Inflammatory macrophage treated with lipopolysaccharide for 1 hour (primary cell): ENCODE measurements at regions not wholly inside any gene's neighbourhood (a gene's known extent, or its start where the extent isn't known, plus 50 kb on each side); places are given as distances from the start of the nearest gene placed in this dataset.
"Not testable (repeated sequence)": the region's sequence is repeated elsewhere in the genome, so short reads cannot be mapped to it uniquely, and the experiment has no call there.

ENCODE experiments used
- DNase-seq, 2 donors: peaks; one replicate each; pipeline ENCODE4 v3.0.0-alpha.2; 2020 to 2022

DNA sequence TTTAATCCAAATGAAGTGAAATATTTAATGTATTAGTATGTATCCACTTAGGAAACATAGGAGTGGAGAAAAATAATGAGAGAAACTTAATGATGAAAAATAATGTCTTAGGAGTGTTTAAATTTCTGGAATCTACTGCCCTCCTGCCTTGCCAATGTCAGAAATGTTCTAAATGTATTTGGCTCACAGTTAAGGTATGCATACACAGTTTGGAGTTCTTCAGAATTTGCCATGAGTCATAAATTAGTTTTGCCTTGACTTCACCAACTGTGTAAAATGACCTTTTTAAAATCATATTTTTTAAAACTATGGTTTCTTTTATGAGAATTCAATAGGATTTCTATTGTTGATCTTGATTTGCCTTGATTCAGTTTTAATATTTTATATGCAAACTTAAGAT is 191.7 kb upstream of the HSF2 start:
- no peak for DNase-seq

DNA sequence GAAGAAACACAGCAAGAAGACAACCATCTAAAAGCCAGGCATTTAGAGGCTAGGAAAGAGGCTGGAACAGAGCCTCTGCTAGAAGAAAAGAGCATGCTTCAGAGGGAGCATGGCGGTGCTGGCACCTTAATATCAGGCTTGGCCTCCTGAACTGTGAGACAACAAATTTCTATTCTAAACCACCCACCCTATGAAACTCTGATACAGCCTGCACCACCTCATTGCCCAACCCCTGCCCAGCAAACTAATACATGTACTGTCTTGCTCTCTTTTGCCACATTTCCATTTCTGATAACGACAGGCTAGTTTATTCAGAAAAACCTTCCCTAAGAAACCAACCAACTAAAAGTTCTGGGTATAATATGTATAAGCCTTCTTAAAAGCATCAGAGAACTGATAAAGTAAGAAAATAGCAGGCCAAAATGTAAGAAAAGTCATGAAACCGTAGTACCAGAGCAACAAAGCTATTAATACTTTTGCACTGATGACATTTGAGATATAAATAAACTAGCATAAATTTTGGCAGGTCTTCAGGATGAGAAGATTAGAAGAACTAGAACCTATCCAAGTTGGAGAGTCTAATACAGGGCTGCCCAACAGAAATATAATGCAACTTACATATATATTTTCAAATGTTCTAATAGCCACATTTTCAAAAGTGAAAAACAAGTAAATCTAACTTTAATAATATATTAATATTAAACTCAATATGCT is 184.7 kb upstream of the HSF2 start:
- no peak for DNase-seq

DNA sequence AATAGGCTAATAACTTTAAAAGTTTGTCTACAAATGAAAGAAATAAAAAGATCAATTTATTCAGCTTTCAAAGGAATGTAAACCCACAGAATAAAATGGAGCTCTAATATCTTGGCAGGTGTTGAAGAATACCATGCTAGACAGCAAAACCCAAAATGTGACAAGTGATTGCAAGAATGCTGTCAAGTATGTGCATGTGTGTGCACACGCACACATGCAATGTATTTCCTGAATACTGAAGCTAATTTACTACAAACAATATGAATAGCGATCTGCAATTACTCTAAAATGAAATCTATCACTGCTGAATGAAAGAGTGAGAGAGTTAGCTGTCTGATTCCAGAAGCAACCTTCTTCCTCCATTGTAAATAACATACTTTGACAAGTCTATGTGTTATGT is 179.2 kb upstream of the HSF2 start:
- no peak for DNase-seq

DNA sequence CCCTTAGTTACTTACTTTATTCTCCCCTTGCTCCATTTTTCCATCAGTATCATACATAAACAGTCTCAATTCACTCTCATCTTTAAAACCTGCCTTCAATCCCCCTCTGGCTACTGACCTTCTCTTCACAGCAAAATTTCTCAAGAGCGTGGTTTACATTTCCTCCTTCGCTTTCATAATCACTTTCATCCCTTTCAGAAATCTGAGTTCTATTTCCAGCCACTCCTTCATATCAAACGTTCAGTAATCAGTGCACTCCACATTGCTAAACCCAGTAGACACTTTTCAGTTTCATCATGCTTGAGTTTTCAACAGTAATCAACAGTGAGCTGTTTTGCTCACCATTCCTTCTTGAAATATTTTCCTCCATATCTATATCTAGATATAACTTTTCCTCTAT is 176.7 kb upstream of the HSF2 start:
- DNase-seq, result no peak

DNA sequence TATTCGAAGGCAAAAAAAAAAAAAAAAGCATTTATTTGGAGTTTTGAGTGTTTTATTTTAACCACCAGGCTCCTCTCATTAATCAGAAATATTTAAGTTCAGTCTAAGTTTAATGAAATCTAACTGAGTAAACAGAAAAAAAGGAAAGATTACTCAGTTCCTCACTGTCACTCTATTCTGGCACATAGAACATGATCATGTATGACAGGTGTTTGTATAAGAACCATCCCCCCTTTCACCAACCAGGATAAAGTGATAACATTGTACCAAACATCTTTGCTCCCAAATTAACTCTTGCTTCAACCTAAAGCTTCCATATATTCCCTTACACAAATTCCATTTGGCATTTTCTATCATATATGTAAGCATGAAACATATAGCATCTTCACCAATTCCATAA is 176.2 kb upstream of the HSF2 start:
- no peak for DNase-seq

DNA sequence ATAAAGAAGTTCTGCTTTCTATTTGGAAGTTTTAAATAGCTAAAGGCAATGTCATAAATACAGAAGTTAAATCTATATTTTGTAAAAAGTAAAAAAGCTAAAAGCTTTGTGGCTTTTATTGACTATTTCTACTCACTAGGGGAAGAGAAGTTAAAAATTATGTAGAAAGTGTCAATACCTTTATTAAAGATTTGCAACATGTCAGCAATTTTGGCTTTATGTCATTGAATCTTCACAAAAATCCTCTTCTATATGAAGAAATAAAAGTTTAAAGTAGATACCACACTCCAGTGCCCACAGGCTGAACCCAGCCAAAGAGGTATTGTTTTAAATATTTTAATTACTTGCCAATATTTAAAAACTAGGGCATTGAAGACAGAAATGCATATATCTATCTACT is 160.6 kb upstream of the HSF2 start:
- DNase-seq, result no peak

DNA sequence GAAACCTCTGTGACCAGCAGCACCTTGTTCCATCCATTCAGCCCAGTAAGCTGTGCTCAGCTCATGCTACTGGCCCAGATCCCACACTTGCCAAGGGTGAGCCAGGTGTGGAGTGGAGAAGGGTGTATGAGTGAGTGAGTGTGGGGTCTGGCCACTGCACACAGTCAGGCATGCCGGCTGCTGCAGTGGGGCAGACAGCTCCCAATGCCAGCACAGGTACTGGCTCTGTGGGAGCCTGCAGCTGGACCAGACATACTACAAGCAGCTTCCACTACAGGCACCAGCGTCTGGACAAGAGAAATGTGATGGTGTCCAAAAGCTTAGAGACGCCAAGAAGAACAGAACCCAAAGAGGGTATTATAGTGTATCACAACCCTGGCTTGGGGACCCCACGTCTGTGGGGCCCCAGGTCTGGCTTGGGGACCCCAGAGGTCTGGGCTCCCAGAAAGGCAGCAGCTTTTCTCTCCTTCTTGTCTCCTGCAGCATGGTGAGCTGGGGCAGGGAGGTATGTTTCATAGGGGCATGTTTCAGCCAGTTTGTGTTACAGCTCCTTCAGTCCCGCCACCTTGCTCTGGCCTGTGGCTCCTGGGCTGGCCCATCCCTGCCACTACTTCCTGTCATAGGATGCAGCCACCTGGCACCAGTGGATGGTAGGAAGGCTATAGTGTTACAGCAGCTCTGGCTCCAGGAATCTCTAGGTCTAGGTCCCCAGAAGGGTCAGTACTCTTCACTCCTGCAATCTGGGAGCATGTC is 152.4 kb upstream of the HSF2 start:
- no peak for DNase-seq

DNA sequence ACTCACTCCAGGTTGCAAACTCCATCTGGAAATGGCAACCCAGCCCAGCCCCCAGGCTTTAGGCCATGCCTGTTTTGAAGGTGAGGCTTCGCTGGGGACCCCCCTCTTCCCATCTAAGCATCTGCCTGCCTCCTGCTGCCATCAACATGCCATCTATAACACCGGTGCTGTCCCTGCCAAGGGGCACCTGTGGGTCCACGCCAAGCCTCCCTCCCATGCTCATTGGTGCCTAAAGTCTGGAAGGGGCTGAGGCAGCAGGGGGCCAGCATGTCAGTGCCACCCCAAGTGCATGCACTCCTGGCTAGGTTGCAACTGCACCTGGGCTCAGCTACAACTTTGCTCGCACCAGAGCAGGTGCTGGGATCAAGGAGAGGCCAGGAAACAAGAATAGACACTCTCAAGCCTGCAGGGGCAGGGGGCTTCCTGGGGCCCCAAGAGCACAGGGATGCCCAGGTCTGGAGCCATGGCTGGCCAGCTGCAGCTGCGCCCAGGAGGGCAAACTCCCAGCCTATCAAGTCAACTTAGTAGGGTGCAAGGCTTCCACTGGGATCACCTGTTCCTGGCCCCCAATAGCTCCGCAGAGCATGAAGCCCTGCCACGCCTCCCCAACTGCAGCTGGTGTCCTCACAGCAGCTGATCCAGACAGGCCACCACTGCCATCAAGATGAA is 151.3 kb upstream of the HSF2 start:
- DNase-seq, result no peak

DNA sequence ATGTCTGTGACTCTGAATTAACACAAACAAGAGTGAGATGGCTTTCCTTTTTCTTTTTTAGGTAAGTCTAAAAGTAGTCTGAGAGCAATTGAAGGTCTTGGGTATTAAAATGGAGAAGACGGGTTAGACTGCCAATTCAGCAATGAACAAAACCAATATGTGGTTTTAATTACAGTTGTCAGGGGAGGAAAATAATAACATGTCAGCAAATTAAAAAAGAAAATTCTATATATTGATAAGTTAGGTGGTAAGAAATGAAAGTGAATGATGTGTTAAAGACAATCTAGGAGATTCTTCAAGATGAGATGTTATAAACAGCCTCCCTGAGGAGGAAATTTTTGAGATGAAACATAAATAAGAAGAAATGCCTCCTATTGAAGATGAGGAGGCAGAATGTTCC is 150.6 kb upstream of the HSF2 start:
- no peak for DNase-seq

DNA sequence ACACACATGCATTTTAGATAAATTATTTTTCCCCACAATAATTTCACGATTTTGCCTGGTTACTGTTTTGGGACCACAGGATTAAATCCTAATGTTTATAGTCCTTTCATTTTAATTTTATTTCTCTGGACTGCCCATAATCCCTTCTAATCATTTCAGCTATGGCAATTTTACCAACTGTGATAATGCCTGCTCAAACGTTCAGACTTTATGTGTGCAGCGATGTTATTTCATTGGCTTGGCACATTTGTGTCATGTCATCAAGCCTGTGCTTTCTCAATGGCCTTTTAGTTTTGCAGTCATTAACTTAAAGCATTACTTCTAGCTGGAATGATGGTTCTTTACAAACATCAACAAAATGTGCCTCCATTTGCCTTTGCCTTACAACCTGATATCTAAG is 140.6 kb upstream of the HSF2 start:
- no peak for DNase-seq

DNA sequence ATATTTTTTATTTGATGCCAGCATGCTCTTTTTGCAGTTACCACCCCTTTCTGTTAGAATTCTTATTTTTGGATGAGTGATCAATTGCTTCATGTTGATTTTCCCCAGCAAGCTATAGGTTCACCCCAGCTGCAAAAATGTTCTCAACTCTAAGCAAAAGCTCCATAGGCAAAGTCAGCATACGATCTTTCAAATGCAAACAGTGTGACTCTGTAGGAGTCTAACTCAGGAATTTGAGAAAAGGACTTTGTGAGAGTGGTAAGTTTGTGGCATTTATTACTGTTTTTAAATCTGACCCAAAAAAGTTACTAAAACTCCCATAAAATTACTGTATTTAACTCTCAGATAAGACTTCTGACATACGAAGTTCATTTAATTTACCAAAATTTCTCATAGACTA is 134.9 kb upstream of the HSF2 start:
- DNase-seq, result no peak

DNA sequence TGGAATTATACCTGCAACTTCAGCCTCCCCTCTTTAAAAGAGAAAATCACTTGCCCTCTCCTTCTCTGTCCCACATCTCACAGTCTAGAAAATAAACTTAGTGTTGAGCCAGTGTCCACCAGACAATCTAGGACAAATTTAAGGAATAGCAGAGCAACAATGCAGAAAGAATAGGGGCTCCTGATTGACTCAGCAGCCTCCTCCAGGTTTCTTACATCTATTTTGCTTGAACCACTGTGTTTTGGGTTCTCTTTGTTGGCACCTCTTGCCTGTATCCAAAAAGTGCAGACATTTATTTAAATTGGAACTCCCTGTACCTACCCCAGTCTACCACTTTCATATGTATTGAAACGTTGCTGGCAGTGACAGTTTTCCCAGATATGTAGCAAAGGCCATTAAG is 133.7 kb upstream of the HSF2 start:
- DNase-seq, result no peak

DNA sequence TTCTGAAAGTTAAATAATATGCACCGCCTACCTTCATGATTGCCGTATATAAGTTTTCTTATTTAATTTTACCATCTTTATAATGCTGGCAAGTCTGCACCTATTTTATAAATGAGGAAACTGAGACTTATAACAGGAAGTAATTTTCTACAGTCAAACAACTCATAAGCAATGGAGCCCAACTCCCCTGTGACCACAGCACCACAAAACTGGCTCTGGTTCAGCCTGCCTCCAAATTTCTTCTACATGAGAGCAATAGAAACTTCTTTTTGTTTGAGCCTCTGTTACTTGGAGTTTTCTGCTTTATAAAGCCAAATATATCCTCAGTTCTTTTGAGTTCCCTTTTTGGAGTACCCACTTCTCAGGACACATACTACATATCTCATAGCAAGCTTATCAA is 131.1 kb upstream of the HSF2 start:
- no peak for DNase-seq

DNA sequence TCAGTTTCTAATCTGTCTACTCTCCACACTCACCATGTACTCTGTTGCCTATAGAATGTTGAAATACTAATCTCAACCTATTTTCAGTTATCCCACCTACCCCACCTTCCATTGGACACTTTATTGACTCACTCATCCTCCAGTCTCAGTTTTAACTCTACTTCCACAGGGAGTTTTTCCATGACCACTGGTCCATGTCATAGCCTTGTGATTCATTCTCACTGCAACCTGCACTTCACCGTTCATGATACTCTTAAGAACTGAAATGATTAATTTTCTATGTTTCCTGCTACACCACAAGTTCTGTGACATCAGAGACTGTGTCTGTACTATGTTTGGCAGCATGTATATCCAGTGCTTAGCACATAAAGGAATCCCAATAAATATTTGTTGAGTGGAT is 122.8 kb upstream of the HSF2 start:
- DNase-seq, result no peak

DNA sequence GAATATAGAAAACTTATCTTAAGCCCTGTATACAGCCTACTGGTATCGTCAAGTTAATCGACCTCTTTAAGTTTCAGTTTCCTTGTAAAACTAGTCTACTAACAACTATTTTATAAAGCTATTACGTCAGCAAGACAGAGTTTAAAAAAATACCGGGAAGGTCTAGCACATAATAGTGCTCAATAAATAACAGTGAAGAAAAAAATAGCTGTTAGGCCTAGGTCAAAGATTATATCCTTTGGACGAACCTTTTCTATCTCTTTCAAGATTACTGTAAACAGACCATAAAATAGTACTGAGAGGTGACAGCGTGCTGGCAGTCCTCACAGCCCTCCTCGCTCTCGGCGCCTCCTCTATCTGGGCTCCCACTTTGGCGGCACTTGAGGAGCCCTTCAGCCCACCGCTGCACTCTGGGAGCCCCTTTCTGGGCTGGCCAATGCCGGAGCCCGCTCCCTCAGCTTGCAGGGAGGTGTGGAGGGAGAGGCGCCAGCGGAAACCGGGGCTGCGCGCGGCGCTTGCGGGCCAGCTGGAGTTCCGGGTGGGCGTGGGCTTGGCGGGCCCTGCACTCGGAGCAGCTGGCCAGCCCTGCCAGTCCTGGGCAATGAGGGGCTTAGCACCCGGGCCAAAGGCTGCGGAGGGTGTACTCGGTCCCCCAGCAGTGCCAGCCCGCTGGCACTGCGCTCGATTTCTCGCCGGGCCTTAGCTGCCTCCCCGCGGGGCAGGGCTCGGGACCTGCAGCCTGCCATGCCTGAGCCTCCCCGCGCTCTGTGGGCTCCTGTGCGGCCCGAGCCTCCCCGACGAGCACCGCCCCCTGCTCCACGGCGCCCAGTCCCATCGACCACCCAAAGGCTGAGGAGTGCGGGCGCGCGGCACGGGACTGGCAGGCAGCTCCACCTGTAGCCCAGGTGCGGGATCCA is 119.1 kb upstream of the HSF2 start:
- DNase-seq, result not testable (repeated sequence)

DNA sequence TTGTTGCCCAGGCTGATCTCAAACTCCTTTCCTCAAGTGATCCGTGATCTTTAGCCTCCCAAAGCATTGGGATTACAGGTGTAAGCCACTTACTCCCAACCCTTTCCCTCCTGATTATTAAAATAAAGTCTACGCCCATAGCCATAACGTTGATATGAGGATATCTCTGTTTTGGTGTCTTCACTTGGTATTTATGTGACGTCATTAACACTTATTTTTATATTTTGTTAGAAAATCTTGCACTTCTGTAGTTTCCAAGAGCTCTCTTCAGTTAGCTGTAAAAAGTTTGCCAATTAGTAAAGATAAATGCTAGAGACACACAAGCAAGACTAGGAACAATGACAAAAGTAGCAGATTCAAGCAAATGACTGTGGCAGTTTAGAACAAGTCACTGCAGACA is 115.6 kb upstream of the HSF2 start:
- DNase-seq, result no peak

DNA sequence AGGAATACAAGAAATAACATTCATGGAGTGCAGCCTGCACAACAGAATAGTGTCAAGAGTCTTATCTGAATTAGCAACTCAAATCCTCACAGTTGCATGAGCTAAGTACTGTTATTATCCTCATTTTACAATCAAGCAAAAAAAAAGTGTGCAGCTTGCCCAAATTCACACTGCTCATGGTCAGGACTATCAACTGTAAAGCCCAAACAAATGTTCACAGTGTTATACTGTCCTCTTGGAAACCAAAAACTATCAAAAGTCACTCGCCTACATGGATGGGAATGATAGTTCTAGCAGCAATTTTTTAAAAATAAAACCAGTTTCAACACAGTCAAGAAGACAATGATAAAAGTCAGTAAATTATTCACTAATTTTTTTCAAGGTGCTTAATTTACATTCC is 114.6 kb upstream of the HSF2 start:
- no peak for DNase-seq

DNA sequence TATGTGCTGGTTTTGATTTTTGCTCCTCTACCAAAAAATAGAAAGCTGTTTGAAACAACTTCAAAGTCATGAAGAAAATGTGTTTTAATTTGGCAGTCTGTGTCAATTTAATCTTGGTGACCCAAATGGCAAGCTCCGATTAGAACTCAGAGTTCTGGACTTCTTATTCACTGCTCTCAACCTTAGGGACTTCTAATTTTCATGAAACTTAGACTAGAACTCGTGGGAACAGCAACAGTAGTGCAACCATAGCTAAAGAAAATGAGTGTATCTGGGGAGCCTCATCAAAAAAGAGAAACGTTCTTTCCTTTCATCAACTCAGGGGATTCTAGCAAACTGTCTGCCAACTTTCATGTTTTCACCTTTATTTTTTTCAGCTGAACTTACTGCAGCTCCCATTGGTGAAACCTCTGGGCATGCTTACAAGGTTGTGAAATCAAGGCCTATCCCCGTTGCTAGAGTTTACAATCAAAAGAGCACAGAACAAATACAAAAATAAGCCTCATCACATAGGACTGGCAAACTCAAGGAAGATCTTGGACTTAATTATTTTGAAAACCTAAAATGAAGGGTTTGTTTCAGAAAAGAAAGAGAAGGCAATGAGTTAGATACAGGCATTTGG is 114.0 kb upstream of the HSF2 start:
- no peak for DNase-seq

DNA sequence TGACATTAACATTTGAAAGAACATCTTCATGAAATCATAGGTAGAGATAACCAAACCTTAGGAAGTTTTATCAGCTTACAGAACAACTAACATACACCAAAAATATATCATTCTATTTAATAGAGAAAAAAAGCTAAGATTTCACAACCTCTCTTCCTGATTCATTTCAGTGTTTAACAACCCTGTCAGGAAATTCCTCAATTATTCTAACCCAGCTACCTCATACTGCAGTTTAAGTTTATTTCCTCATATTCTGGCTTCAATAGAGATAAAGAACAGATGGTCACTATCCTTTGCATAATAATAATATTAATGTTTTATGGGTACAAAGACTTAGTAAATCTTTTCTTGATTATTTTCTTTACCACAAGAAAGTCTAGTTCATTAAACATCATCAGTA is 112.9 kb upstream of the HSF2 start:
- peak in 1 of 2 donors; percentile 3 for DNase-seq

DNA sequence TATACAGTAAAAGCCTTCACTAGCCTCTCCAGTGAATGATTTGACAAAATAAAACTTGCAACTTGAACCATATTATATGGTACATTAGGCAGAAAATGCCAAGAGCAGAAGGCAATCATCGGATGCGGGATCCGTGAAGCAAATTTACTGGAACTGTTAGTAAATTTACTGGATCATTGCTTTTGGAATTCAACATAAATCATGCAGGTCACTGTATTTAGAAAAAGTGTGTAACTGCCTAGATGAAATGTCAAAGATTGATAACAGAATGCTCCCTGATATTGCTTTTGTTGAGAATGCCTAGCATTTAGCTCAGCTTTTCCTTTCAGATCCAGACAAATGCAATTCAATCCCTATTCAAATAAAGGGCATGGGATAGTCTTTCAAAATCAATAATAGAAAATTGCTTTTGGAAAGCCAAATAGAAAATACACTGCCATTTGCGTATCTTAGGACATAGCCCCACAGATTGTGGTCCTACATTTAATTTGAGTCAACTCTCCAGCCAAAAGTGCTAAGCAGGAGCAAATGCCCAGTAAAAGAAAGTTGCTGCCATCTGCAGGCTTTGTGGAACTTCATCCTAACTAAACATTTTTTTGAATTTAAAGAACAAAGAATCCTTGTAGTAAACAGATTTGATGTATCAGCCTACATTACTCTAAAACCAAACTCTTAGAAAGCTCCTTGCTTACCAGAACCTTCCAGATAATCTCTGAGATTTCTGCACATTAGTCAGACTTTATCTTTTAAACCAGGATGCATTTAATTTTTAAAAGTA is 109.5 kb upstream of the HSF2 start:
- no peak for DNase-seq

DNA sequence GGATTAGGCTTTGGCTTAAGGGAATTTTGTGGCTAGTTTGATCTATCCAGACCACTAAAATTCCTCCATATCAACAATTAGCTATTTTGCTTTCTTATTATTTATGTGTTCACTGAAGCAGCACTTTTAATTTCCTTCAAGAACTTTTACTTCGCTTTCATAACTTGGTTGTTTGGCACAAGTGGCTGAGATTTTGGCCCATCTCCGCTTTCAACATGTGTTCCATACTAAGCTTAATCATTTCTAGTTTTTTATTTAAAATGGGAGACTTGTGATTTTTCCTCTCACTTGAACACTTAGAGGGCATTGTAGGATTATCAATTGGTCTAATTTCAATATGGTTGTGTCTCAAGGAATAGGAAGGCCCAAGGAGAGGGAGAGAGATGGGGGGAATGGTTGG is 102.4 kb upstream of the HSF2 start:
- no peak for DNase-seq

DNA sequence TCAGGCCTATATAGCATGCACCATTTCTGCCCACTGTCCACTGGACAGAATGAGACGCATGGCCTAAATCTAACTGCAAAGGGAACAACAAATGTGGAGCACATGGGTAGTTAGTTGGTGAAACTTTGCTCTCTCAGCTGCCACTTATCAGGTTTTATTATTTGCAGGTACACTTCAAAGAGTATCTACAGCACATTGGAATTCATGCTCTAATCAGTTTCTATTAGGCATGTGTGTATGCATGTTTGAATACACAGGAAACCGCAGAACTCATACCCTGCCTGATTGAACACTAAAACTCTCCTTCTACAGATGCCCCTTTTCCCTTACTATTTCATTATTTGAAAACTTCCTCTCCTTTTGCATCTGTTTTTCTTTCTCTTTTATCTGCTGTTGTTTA is 97.4 kb upstream of the HSF2 start:
- no peak for DNase-seq
